Activated naive CD8-positive, alpha-beta T cell (primary cell): ENCODE measurements at regions not wholly inside any gene's neighbourhood (a gene's known extent, or its start where the extent isn't known, plus 50 kb on each side); places are given as distances from the start of the nearest gene placed in this dataset.
A peak's percentile ranks its signal among the peaks of the same experiment; 100 is the strongest.
"Not testable (repeated sequence)": the region's sequence is repeated elsewhere in the genome, so short reads cannot be mapped to it uniquely, and the experiment has no call there.

Experiments
- H3K27ac Mint-ChIP-seq: one replicate; pipeline ENCODE4 v1.8.0; 2021; ENCODE audit warnings: mixed read lengths
- H3K27me3 Mint-ChIP-seq: one replicate; pipeline ENCODE4 v1.8.0; 2021; ENCODE audit warnings: mixed read lengths
- H3K36me3 Mint-ChIP-seq: one replicate; pipeline ENCODE4 v1.8.0; 2021; ENCODE audit warnings: mixed read lengths
- H3K4me1 Mint-ChIP-seq: one replicate; pipeline ENCODE4 v1.8.0; 2021; ENCODE audit warnings: low read depth, mixed read lengths
- H3K4me3 Mint-ChIP-seq: one replicate; pipeline ENCODE4 v1.8.0; 2021; ENCODE audit warnings: mild to moderate bottlenecking, mixed read lengths
- H3K9me3 Mint-ChIP-seq: one replicate; pipeline ENCODE4 v1.8.0; 2021; ENCODE audit warnings: low read depth, mixed read lengths

DNA sequence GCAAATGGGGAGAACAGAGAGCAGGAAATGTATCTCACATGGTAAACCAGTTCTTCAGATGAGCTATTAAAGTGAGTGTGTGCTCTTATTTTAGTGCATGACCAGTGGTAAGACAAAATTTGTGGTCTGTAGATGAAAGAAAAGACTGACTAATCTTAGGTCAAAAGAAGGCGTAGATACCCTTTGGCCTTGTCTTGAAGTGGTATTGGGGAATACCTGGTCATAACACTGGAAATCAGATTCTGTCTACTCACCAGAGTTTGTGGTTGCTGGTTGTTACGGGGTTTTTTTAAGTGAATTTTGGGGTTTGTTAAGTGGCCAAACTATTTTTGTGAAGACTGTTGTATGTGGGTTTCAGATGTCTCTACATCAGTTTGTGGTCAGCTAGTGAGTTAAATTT is 173.5 kb downstream of the KDM5D start:
- Mint-ChIP-seq H3K9me3 (no peaks in the 10 kb centered on the region), H3K27ac (peak overlapping the region; percentile 16), H3K4me1 (peaks cover 58% of the 10 kb centered on the region)

DNA sequence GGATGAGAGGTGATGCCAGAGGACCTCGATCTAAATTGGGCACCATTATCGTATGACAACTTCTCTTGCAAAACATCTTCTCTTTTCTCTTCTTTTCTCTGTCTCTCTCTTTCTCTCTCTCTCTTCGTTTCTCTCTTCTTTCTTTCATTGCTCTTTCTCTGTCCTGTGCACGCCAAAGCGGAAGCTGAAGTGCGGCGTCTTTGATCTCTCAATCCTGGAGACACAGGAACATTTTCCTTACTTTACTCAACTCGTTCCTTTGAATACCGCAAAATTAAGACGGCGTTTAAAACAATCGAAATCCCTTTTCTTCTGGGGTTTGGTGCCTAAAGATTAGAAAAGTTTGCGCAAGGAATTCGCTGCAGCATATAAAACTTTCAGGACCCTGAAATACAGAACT is 176.6 kb downstream of the KDM5D start:
- Mint-ChIP-seq H3K27ac (peak overlapping the region; percentile 100), H3K27me3 (no peaks in the 10 kb centered on the region), H3K4me1 (peaks cover 39% of the 10 kb centered on the region), H3K9me3 (no peaks in the 10 kb centered on the region), H3K4me3 (peak overlapping the region; percentile 92), H3K36me3 (peaks cover 8% of the 10 kb centered on the region)

More for the DNA sequence above, 173.5 kb downstream of the KDM5D start:
- peak overlapping the region; percentile 92 for H3K4me3 Mint-ChIP-seq
- H3K36me3 Mint-ChIP-seq: peaks cover 9% of the 10 kb centered on the region
- H3K27me3 Mint-ChIP-seq: no peaks in the 10 kb centered on the region

DNA sequence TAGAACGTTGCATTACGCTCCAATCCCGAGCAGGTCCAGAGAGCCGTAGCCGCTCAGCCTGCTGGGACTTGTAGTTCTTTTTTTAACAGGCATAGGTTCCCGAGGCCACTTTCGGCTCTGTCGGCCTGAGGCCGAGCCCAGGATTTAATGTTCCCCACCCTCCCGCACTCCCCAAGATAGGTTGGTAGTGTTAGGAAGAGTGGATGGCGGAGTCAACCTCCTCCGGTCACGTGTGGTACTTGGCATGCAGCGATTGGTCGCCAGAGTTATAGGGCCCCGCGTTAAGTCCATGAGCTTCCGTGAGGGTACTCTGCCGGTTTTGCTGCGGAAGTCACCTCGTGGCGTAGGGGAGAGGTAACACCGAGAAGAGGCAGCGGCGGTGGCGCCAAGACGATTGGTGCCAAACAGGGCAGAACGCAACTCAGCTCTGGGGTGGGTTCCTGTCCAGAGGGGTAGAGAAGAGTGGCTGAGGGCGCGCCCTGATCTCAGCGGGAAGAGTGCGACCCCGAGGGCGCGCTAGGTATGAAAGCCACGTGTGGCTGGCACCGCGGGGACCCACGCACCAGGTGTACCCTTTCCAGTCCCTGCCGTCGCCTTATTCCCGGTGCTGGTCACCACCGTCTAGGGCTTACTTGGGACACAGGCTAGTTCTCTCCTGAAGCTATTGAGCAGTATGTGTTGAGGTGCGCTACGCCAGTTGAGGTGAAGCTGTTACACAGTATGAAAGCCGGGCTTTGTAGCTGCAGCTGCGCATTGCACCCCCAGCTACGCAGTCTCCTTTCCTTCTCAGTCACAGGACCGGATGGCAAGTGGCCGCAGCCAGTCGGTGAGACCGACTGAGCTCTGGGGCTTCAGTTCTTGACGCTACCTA is 177.2 kb downstream of the KDM5D start:
- Mint-ChIP-seq H3K27me3 (no peaks in the 10 kb centered on the region), H3K9me3 (no peaks in the 10 kb centered on the region), H3K36me3 (peaks cover 6% of the 10 kb centered on the region), H3K4me1 (peaks cover 34% of the 10 kb centered on the region), H3K27ac (peak overlapping the region; percentile 100), H3K4me3 (peak overlapping the region; percentile 92)

DNA sequence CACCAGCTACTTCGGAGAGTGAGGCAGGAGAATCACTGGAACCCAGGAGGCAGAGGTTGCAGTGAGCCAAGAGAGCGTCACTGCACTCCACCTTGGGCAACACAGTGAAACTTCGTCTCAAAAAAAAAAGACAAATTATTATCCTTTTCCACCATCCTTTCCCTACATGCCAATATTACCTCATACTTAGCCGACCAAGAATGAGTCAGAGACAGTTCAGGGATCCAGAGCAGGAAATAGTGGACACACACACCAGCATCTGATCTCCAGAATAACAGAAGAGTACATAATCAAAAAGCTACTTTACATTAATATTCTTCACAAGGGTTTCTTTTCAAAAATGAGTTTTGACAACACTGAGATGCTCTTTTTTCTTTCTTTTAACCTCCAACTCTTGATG is 185.4 kb downstream of the KDM5D start:
- Mint-ChIP-seq H3K4me3 (no peak overlapping the region), H3K27me3 (no peaks in the 10 kb centered on the region), H3K9me3 (no peaks in the 10 kb centered on the region), H3K36me3 (no peaks in the 10 kb centered on the region), H3K27ac (no peak overlapping the region), H3K4me1 (no peaks in the 10 kb centered on the region)

DNA sequence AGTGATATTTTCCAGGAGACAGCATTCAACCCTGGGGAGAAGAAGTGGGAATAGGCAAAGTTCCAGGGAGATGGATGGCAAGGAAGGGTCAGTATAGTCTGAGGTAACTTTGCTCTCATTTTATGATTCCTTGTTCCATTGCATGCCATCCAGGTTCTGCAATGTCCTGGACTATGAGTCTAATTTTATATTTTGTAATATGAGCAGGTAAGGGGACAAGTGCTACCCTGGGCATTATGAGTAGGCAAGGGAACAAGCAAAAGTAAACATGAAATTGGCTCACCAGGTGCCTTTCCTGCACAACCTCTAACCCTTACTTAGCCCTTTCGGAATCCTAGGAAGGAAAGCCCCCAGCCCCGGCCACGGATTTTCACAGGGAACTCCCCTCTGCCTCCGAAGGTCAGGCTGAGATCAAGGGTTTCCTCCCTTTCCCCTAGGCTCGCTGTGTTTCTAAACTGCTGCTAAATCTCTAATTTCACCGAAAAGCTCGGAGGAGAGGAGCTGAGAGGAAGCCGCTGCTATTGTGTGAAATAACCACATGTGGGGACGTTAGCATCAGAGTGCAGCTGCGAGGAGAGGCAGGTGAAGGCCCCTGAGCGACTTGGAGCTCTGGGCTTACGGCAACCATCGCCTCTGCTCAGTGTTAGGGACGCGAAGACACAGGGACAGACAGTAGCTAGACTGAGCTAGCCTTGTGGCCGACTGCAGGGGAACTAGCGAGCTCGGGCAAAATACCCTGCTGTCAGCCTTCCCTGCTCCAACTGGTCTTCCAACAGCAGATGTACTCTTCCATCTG is 194.7 kb downstream of the KDM5D start:
- Mint-ChIP-seq H3K4me1 (peaks cover 5% of the 10 kb centered on the region), H3K27ac (no peak overlapping the region), H3K9me3 (no peaks in the 10 kb centered on the region), H3K27me3 (no peaks in the 10 kb centered on the region), H3K4me3 (no peak overlapping the region), H3K36me3 (no peaks in the 10 kb centered on the region)

DNA sequence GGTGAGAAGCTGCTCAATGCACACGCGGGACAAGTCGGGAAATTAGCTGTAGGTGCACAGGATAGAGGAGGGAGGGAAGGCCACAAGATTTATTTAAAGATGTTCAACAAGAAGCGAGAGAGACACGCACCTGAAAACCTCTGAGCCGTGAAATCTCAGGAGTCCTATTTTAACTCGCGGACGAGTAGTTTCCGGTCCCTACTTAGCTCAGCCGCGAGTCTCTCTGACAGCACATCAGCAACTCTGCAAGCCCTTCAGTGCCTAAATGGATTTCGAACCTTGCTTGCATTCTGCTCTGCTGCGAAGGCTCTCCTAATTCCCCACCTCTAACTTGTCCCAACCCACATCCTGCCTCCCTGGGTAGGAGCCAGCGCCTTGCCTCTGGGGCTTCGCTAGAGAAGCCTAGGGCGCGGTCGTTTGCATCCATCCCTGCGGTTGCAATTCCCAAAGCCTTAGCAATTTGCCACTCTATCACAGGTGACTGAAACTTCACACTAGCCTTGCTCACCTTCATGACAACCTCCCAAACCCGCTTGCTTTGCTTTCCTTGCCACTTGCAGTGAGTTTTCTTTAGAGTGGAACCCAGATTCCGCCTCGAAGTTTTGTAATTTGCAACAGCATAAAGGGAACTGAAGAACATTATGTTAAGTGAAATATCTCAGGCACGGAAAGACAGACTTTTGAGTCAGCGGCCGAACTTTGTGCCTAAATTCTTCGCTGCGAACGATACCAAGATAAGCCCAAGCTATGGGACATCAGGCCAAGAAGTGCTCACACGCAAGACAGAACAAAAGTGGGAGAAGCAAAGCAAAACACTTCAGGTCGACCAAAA is 202.8 kb downstream of the KDM5D start:
- Mint-ChIP-seq H3K4me3 (no peak overlapping the region), H3K9me3 (no peaks in the 10 kb centered on the region), H3K36me3 (no peaks in the 10 kb centered on the region), H3K27ac (no peak overlapping the region), H3K27me3 (no peaks in the 10 kb centered on the region), H3K4me1 (no peaks in the 10 kb centered on the region)

DNA sequence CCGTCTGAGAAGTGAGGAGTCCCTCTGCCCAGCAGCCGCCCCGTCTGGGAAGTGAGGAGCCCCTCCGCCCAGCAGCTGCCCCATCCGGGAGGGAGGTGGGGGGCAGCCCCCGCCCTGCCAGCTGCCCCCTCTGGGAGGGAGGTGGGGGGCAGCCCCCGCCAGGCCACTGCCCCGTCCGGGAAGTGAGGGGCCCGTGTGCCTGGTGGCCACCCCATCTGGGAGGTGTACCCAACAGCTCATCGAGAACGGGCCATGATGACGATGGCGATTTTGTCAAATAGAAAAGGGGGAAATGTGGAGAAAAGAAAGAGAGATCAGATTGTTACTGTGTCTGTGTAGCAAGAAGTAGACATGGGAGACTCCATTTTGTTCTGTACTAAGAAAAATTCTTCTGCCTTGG is 208.8 kb downstream of the KDM5D start:
- not testable (repeated sequence) for H3K27ac Mint-ChIP-seq

DNA sequence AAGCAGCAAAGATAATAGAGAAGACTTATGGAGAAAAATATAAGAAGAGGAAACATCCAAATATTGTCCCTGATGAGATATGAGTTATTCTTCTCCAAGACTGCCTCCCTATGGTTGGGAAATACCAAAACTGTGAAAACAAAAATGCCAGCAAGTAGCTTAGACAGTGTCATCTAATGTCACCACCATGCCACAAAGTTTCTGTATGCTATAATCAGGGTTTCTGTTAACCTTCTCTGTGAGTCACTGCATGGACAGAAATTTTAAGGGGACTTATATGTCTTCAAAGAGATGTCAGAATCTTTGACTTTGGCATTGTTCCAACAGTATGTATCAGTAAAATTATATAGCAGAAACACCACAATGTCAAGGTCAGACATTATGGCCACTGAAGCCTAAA is 222.6 kb downstream of the KDM5D start:
- Mint-ChIP-seq H3K27ac (no peak overlapping the region), H3K4me3 (no peak overlapping the region), H3K9me3 (no peaks in the 10 kb centered on the region), H3K36me3 (no peaks in the 10 kb centered on the region), H3K27me3 (no peaks in the 10 kb centered on the region), H3K4me1 (peaks cover 3% of the 10 kb centered on the region)

More for the DNA sequence above, 208.8 kb downstream of the KDM5D start:
- H3K27me3 Mint-ChIP-seq, H3K36me3 Mint-ChIP-seq, H3K4me1 Mint-ChIP-seq, H3K4me3 Mint-ChIP-seq, H3K9me3 Mint-ChIP-seq: not testable (repeated sequence)

DNA sequence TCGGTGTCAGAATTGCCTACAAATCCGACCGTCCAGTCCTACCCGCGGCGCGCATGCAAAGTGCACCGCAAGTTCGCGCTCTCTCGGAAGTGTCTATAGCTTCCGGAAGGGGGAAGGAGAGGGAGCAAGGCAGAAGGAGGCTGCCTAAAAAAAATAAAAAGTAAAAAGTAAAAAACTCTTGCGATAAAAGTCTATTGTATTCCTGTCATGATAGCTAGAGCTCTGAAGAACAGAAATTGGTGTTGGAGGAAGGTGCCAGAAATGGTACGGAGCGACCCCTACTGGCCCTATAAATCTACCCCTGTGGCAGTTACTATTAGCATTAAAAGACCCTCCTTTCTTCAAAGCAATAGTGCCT is 241.5 kb downstream of the KDM5D start:
- Mint-ChIP-seq H3K27ac (peak overlapping the region; percentile 95), H3K9me3 (no peaks in the 10 kb centered on the region), H3K27me3 (no peaks in the 10 kb centered on the region), H3K4me3 (peak overlapping the region; percentile 93), H3K36me3 (no peaks in the 10 kb centered on the region), H3K4me1 (peaks cover 42% of the 10 kb centered on the region)

DNA sequence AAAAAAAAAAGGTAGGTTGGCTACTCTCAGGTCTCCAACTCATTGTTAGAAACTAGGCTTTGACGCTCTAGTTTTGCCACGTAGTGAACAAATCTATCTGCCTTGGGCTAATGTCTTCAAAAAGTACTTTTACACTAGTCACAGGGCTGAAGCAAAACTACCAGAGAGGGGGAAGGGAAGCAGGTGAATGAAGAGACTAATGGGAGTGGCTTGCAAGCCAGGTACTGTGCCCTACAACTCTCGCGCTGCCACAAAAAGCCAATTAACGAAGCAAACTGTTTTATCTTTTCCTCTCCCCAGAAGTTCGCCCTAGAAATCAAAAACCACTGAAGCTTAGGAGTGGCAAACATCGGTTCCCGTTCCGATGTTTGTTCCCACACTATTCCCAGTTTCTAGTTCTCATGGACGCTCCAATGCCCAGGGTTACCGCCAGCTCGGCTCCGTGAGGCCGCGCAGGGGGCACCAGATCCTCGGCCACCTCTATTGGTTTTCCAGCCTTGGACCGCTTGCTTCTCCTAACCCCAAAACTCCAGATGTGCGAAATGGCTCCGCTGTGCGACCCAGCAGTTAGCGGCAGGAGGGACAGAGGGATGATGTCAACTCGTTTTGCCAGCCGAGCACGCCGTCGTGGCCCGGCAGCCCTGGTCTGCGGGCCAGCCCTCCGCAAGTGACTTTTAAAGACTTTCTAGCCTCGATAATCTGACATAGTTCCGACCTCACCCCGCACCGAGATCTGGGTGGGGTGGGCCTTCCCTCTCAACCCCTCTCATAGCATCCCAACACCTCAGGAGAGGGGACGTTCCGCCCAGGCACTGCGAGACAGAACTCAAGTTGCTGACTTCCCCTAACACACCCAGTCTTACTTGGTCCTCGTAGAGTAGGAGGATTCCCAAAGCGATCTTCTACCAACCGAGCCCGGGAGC is 242.1 kb downstream of the KDM5D start:
- peak overlapping the region; percentile 93 for H3K4me3 Mint-ChIP-seq
- peak overlapping the region; percentile 95 for H3K27ac Mint-ChIP-seq
- H3K27me3 Mint-ChIP-seq: no peaks in the 10 kb centered on the region
- no peaks in the 10 kb centered on the region for H3K9me3 Mint-ChIP-seq
- peaks cover 47% of the 10 kb centered on the region for H3K4me1 Mint-ChIP-seq
- H3K36me3 Mint-ChIP-seq: no peaks in the 10 kb centered on the region

DNA sequence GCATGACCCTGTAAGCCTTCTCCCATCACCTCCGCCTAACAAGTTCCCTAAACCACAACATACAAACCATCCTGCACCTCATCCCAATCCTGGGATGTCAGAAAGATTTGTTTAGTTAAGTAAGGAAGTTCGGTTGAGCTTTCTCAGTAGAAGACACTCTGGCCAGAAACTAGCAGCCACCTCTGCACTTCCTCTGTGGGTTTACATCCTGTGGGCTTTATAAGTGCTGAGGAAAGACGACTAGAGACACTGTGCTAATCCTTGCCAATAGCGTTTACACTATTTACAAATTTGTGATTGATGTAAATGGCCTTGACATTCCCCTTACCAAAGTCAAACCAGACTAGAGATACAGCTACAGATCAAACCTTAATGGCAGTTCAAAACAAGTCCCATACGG is 246.0 kb downstream of the KDM5D start:
- Mint-ChIP-seq H3K27ac (peak overlapping the region; percentile 66), H3K4me3 (peak overlapping the region; percentile 66), H3K4me1 (peaks cover 72% of the 10 kb centered on the region), H3K36me3 (no peaks in the 10 kb centered on the region), H3K27me3 (no peaks in the 10 kb centered on the region), H3K9me3 (no peaks in the 10 kb centered on the region)

DNA sequence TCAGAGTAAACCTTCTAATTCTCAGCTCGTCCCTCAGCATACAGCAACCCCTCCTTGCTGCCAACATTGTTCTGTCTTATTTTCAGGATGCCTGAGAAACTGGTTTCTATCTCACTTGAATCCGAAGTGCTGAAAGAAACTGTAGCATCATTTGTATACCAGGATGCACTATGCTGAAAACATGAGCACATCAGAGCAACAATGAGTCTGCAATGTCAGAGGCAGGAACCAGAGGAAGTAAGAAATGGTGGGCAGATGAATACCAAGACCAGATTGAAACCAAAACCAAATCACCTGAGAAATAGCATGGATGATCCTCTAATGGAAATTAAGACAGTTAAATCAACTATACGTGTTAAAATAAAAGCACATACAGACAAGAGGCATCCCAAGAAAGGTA is 257.0 kb downstream of the KDM5D start:
- H3K36me3 Mint-ChIP-seq: peaks cover 13% of the 10 kb centered on the region
- peak overlapping the region; percentile 22 for H3K27ac Mint-ChIP-seq
- no peaks in the 10 kb centered on the region for H3K9me3 Mint-ChIP-seq
- no peaks in the 10 kb centered on the region for H3K27me3 Mint-ChIP-seq
- peaks cover 20% of the 10 kb centered on the region for H3K4me1 Mint-ChIP-seq
- no peak overlapping the region for H3K4me3 Mint-ChIP-seq

DNA sequence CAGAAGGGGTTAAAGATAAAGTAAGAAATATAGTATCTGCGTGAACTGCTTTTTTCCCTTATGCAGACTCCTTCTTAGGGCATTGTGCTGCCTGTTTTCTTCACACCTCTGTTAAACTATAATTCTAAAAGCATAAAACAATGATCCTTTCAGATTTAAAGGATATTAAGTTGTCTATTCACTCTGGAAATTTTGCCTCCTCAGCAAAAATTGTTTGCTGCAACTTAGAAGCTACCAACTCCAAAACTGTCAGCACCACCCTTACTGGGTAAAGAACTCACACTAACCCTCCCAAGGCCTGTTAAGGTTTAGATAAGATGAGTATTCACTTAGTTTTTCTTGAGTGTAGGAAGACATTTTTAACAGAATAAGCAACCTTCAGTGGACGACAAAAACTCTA is 259.5 kb downstream of the KDM5D start:
- no peaks in the 10 kb centered on the region for H3K27me3 Mint-ChIP-seq
- H3K36me3 Mint-ChIP-seq: peaks cover 12% of the 10 kb centered on the region
- peaks cover 20% of the 10 kb centered on the region for H3K4me1 Mint-ChIP-seq
- no peak overlapping the region for H3K27ac Mint-ChIP-seq
- no peak overlapping the region for H3K4me3 Mint-ChIP-seq
- no peaks in the 10 kb centered on the region for H3K9me3 Mint-ChIP-seq

DNA sequence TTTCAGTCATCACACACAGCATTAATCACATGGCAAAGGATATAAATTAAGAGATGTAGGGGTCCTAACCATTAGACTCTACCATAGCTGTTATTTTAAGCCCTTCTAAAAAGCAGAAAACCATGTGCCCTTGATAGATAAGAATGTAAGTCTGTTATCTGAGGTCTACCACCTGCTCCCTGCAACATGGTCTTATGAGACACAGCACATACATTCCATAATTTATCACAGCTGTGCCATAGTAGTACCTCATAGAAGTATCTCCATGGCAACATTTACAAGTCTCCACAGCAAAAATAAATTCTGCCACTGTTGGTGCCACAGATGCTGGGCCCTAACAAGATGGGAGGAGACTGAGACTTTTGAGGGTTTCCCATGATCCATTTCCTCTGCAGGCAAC is 265.4 kb downstream of the KDM5D start:
- no peaks in the 10 kb centered on the region for H3K27me3 Mint-ChIP-seq
- peak overlapping the region; percentile 77 for H3K27ac Mint-ChIP-seq
- H3K36me3 Mint-ChIP-seq: peaks cover 8% of the 10 kb centered on the region
- no peaks in the 10 kb centered on the region for H3K9me3 Mint-ChIP-seq
- H3K4me3 Mint-ChIP-seq: no peak overlapping the region
- peaks cover 40% of the 10 kb centered on the region for H3K4me1 Mint-ChIP-seq
